CD14-positive monocyte (primary cell): ENCODE measurements at regions not wholly inside any gene's neighbourhood (a gene's known extent, or its start where the extent isn't known, plus 50 kb on each side); places are given as distances from the start of the nearest gene placed in this dataset.

Experiments used
- DNase-seq, 3 donors: peaks; one replicate each; pipeline ENCODE4 v3.0.0-alpha.2; 2011 to 2022
- H2AFZ ChIP-seq: 2 replicates; pipeline ENCODE4 v1.6.0; 2012; ENCODE audit warnings: mild to moderate bottlenecking, low read depth, low read length, inconsistent platforms; ENCODE audit not compliant: insufficient read depth, poor library complexity, severe bottlenecking
- H3K27ac ChIP-seq, 2 donors: 1 replicate in 1 of 2; 2 replicates in 1 of 2; pipeline ENCODE4 v1.5.1; 2012 to 2013; ENCODE audit warnings: low read length in 2 of 2, control low read depth in 1 of 2, inconsistent platforms in 1 of 2, low read depth in 1 of 2, mild to moderate bottlenecking in 1 of 2
- H3K27me3 ChIP-seq, 2 donors: one replicate each; pipeline versions ENCODE4 v1.6.0 to v1.6.1; 2011 to 2013; ENCODE audit warnings: low read length in 2 of 2; ENCODE audit not compliant: control insufficient read depth in 2 of 2, insufficient read depth in 2 of 2
- H3K36me3 ChIP-seq, 2 donors: replicated peaks in 1 of 2; 1 replicate in 1 of 2; 2 replicates in 1 of 2; pipeline versions ENCODE4 v1.5.1 to v1.6.1; 2012 to 2013; ENCODE audit warnings: low read length in 2 of 2, control low read depth in 1 of 2, inconsistent platforms in 1 of 2, mild to moderate bottlenecking in 1 of 2; ENCODE audit not compliant: insufficient read depth in 2 of 2, control insufficient read depth in 1 of 2
- H3K4me1 ChIP-seq, 2 donors: 1 replicate in 1 of 2; 2 replicates in 1 of 2; pipeline versions ENCODE4 v1.5.1 to v1.6.1; 2012 to 2013; ENCODE audit warnings: low read length in 2 of 2, control low read depth in 1 of 2, inconsistent platforms in 1 of 2, mild to moderate bottlenecking in 1 of 2, moderate library complexity in 1 of 2; ENCODE audit not compliant: insufficient read depth in 2 of 2, control insufficient read depth in 1 of 2
- H3K4me2 ChIP-seq: replicated peaks from 2 replicates; pipeline ENCODE3; 2012; ENCODE audit warnings: low read length, moderate library complexity, mild to moderate bottlenecking; ENCODE audit not compliant: poor library complexity, severe bottlenecking; ENCODE audit errors: extremely low read depth
- H3K4me3 ChIP-seq, 3 experiments: fragments of 200-600 bp in 1 of 3; sonication (generic) in 1 of 3; replicated peaks in 1 of 3; 1 replicate in 2 of 3; 2 replicates in 1 of 3; pipeline ENCODE4 v1.5.1; 2011 to 2013; ENCODE audit warnings: low read length in 3 of 3, mild to moderate bottlenecking in 3 of 3, control low read depth in 2 of 3, low read depth in 2 of 3, inconsistent platforms in 1 of 3, moderate library complexity in 1 of 3
- H3K79me2 ChIP-seq: 2 replicates; pipeline ENCODE4 v1.6.0; 2012; ENCODE audit warnings: mild to moderate bottlenecking, control low read depth, inconsistent platforms, low read length, moderate library complexity; ENCODE audit not compliant: insufficient read depth
- H3K9ac ChIP-seq: 2 replicates; pipeline ENCODE4 v1.6.0; 2017; ENCODE audit warnings: low read length, mild to moderate bottlenecking; ENCODE audit not compliant: insufficient read depth, poor library complexity, severe bottlenecking
- H3K9me3 ChIP-seq, 2 donors: replicated peaks in 1 of 2; 1 replicate in 1 of 2; 2 replicates in 1 of 2; pipeline versions ENCODE4 v1.5.1 to v1.6.1; 2012 to 2013; ENCODE audit warnings: low read length in 2 of 2, control low read depth in 1 of 2; ENCODE audit not compliant: control insufficient read depth in 1 of 2, insufficient read depth in 1 of 2
- H4K20me1 ChIP-seq: 2 replicates; pipeline ENCODE4 v1.6.0; 2012; ENCODE audit warnings: mild to moderate bottlenecking, low read length, control low read depth, moderate library complexity; ENCODE audit not compliant: insufficient read depth
- H3K27ac Mint-ChIP-seq, 7 donors: one replicate each; pipeline ENCODE4 v1.8.0; 2020; ENCODE audit warnings: mild to moderate bottlenecking in 7 of 7, mixed read lengths in 7 of 7, moderate library complexity in 6 of 7, inconsistent platforms in 2 of 7
- H3K27me3 Mint-ChIP-seq, 3 donors: one replicate each; pipeline ENCODE4 v1.8.0; 2021 to 2022; ENCODE audit warnings: low read depth in 3 of 3, mild to moderate bottlenecking in 3 of 3, mixed read lengths in 3 of 3, moderate library complexity in 3 of 3, inconsistent platforms in 1 of 3
- H3K36me3 Mint-ChIP-seq, 2 donors: one replicate each; pipeline ENCODE4 v1.8.0; 2020; ENCODE audit warnings: mixed read lengths in 2 of 2, inconsistent platforms in 1 of 2, mild to moderate bottlenecking in 1 of 2
- H3K4me1 Mint-ChIP-seq: one replicate; pipeline ENCODE4 v1.8.0; 2020; ENCODE audit warnings: mild to moderate bottlenecking, mixed read lengths
- H3K4me3 Mint-ChIP-seq, 2 donors: one replicate each; pipeline ENCODE4 v1.8.0; 2020; ENCODE audit warnings: mild to moderate bottlenecking in 2 of 2, mixed read lengths in 2 of 2, moderate library complexity in 1 of 2
- H3K9me3 Mint-ChIP-seq, 7 donors: one replicate each; pipeline ENCODE4 v1.8.0; 2020 to 2022; ENCODE audit warnings: mixed read lengths in 7 of 7, mild to moderate bottlenecking in 6 of 7, moderate library complexity in 6 of 7, inconsistent platforms in 2 of 7
- WGBS: methylation state at CpG from one replicate; pipeline ENCODE4 v1.1.5; 2013; ENCODE audit warnings: missing lambda C conversion rate; ENCODE audit not compliant: insufficient coverage; 5-methylcytosine and 5-hydroxymethylcytosine counted together
- intact Hi-C, 2 donors: fragments of 100-400 bp; cut with micrococcal nuclease; formaldehyde crosslinking; loops; one replicate each; pipeline versions ENCODE4 v1.15.0 to v1.15.1; 2023
- TF ChIP-seq, protein P1 (sequence below): fragments of 200-600 bp; IDR thresholded peaks from one replicate; pipeline ENCODE4 v1.8.0; 2022; ENCODE audit warnings: antibody characterized with exemption, mild to moderate bottlenecking

DNA sequence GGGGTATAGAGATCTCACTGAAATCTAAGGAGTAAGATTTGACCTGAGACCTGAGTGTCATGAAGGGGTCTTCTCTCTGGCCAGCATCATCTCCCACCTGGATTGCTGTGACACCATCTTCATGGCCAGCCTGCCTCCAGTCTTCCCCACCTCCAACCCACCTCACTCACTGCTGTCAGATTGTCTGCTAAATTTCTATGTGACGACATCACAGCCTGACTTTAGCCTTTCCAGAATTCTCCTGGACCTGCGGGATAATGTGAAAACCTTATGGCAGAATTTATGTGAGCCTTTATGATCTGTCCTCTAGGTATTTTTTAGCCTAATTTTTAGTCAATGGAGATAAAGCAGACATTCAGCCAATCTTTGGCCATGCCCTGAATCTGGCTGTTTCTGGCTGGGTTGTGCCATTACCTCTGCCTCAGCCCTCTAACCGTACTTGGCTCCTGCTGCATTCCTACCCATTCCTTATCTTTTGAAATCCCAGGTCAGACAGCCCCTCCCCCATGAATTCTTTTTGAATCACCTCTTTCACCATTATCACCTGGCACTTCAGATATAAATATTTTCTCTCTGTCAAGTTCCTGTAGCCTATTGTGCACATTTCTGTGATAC is 66.4 kb upstream of the MMADHC start:
- 84% methylated on average over 3 of the region's 3 CpGs for WGBS
- no peak overlapping the region for H2AFZ ChIP-seq
- Mint-ChIP-seq H3K9me3 (peaks cover 0 to 9% (median 3%) of the 10 kb centered on the region in 7 donors), H3K4me3 (no peak overlapping the region), H3K36me3 (no peaks in the 10 kb centered on the region), H3K4me1 (no peaks in the 10 kb centered on the region), H3K27ac (no peak overlapping the region), H3K27me3 (peaks cover 0 to 3% (median 0%) of the 10 kb centered on the region in 3 donors)
- no peak for DNase-seq
- H3K4me1 ChIP-seq: no peaks in the 10 kb centered on the region
- TF ChIP-seq, protein P1, sequence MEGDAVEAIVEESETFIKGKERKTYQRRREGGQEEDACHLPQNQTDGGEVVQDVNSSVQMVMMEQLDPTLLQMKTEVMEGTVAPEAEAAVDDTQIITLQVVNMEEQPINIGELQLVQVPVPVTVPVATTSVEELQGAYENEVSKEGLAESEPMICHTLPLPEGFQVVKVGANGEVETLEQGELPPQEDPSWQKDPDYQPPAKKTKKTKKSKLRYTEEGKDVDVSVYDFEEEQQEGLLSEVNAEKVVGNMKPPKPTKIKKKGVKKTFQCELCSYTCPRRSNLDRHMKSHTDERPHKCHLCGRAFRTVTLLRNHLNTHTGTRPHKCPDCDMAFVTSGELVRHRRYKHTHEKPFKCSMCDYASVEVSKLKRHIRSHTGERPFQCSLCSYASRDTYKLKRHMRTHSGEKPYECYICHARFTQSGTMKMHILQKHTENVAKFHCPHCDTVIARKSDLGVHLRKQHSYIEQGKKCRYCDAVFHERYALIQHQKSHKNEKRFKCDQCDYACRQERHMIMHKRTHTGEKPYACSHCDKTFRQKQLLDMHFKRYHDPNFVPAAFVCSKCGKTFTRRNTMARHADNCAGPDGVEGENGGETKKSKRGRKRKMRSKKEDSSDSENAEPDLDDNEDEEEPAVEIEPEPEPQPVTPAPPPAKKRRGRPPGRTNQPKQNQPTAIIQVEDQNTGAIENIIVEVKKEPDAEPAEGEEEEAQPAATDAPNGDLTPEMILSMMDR: no peak
- no peak overlapping the region for H3K27ac ChIP-seq
- H3K36me3 ChIP-seq: no peaks in the 10 kb centered on the region
- H3K9ac ChIP-seq: no peak overlapping the region
- no peak overlapping the region for H3K4me3 ChIP-seq
- no peaks in the 10 kb centered on the region for H3K27me3 ChIP-seq
- intact Hi-C loops: no loop called here
- H3K4me2 ChIP-seq: no peak overlapping the region
- no peaks in the 10 kb centered on the region for H4K20me1 ChIP-seq
- peaks cover 0 to 3% of the 10 kb centered on the region in 2 donors for H3K9me3 ChIP-seq
- no peaks in the 10 kb centered on the region for H3K79me2 ChIP-seq

GRCh38 chr2:149652926-149653325 is 65.4 kb upstream of the MMADHC start:
- H3K79me2 ChIP-seq: no peaks in the 10 kb centered on the region
- no peak overlapping the region for H3K4me3 ChIP-seq
- WGBS: no CpG with 5 or more reads among the region's 2 CpGs
- Mint-ChIP-seq H3K9me3 (peaks cover 2 to 9% (median 3%) of the 10 kb centered on the region in 7 donors), H3K4me1 (no peaks in the 10 kb centered on the region), H3K4me3 (no peak overlapping the region), H3K36me3 (no peaks in the 10 kb centered on the region), H3K27ac (no peak overlapping the region), H3K27me3 (peaks cover 0 to 3% (median 0%) of the 10 kb centered on the region in 3 donors)
- H4K20me1 ChIP-seq: no peaks in the 10 kb centered on the region
- DNase-seq: no peak
- peaks cover 0 to 3% of the 10 kb centered on the region in 2 donors for H3K9me3 ChIP-seq
- no peak overlapping the region for H3K27ac ChIP-seq
- TF ChIP-seq, protein P1: no peak
- no peak overlapping the region for H3K4me2 ChIP-seq
- no peaks in the 10 kb centered on the region for H3K4me1 ChIP-seq
- H3K27me3 ChIP-seq: no peaks in the 10 kb centered on the region
- no peak overlapping the region for H3K9ac ChIP-seq
- intact Hi-C loops: no loop called here
- no peak overlapping the region for H2AFZ ChIP-seq
- H3K36me3 ChIP-seq: no peaks in the 10 kb centered on the region
